ENCODE measurements at regions not wholly inside any gene's neighbourhood (a gene's known extent, or its start where the extent isn't known, plus 50 kb on each side); places are given as distances from the start of the nearest gene placed in this dataset.

DNA sequence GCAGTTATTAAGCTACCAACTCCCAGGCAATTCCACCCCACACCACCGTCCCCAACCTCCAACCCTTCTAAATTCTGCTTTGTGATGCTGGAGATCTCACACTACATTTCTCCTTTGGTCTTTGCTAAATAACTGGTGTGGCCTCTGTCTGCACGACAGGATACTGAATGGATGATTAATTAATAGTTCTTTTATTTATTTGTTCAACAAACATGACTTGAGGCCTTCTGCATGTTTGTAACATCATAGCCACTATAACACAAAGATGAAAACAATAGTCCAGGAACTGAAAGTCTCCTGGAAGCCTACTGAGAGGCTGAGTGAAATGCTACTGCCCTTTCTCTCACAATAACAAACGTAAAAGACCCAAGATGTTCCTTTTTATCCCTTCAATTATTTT is 609.5 kb upstream of the UBE2E2 start:
- no peak for TF ChIP-seq TAF1 (IDR thresholded peaks at IDR 0.05; ENCODE audit: borderline replicate concordance, low read depth, low read length)
- no peak for TF ChIP-seq ZBTB33 (IDR thresholded peaks at IDR 0.05; ENCODE audit: borderline replicate concordance, low read depth)
- TF ChIP-seq, protein P1, sequence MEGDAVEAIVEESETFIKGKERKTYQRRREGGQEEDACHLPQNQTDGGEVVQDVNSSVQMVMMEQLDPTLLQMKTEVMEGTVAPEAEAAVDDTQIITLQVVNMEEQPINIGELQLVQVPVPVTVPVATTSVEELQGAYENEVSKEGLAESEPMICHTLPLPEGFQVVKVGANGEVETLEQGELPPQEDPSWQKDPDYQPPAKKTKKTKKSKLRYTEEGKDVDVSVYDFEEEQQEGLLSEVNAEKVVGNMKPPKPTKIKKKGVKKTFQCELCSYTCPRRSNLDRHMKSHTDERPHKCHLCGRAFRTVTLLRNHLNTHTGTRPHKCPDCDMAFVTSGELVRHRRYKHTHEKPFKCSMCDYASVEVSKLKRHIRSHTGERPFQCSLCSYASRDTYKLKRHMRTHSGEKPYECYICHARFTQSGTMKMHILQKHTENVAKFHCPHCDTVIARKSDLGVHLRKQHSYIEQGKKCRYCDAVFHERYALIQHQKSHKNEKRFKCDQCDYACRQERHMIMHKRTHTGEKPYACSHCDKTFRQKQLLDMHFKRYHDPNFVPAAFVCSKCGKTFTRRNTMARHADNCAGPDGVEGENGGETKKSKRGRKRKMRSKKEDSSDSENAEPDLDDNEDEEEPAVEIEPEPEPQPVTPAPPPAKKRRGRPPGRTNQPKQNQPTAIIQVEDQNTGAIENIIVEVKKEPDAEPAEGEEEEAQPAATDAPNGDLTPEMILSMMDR (IDR thresholded peaks at IDR 0.05): no peak
- no peak for TF ChIP-seq EZH2phosphoT487 (IDR thresholded peaks at IDR 0.05; ENCODE audit: borderline replicate concordance, low read depth)
- TF ChIP-seq MXI1 (IDR thresholded peaks at IDR 0.05; ENCODE audit: low read depth, low read length): no peak
- no peak for TF ChIP-seq FOXM1 (IDR thresholded peaks at IDR 0.05; ENCODE audit: low read depth)
- no peak for TF ChIP-seq REST (IDR thresholded peaks at IDR 0.05; ENCODE audit: low read depth, low read length)
- TF ChIP-seq, protein P2, sequence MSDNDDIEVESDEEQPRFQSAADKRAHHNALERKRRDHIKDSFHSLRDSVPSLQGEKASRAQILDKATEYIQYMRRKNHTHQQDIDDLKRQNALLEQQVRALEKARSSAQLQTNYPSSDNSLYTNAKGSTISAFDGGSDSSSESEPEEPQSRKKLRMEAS (IDR thresholded peaks at IDR 0.05; ENCODE audit: low read depth): no peak
- TF ChIP-seq POLR2AphosphoS5 (IDR thresholded peaks at IDR 0.05; ENCODE audit: low read depth, low read length): no peak
- no peak for TF ChIP-seq EP300 (IDR thresholded peaks at IDR 0.05; ENCODE audit: borderline replicate concordance in 1 of 2, low read depth in 1 of 2, low read length in 1 of 2)
- TF ChIP-seq RAD21 (IDR thresholded peaks at IDR 0.05; ENCODE audit: low read length): no peak
- TF ChIP-seq SIN3A (IDR thresholded peaks at IDR 0.05; ENCODE audit: borderline replicate concordance, low read depth, low read length): no peak

Data from SK-N-SH (cell line).